ENCODE measurements at regions not wholly inside any gene's neighbourhood (a gene's known extent, or its start where the extent isn't known, plus 50 kb on each side); places are given as distances from the start of the nearest gene placed in this dataset.

GRCh38 chr11:130639369-130639768 is 190.9 kb downstream of the ADAMTS15 start:
- DNase-seq, result no peak

DNA sequence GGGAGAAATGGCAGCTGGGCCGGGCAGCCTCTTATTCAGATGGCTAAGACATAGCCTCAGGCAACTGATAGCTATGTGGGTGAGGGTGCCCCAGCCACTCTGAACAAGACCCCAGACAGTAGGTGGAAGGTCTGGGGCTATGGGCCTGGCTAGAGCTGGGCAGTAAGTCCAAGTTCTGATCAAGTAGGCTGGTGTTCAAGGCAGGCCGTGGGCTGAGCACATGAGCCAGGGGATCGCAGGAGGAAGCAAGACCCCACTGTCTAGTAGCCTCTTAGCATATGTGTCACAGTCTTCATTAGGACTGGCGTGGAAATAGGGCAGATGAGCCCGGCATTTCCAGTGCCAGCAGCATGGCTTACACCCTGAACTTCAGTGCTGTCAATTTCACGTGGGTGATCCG is 192.1 kb downstream of the ADAMTS15 start:
- DNase-seq, result no peak

- no peak for DNase-seq
Measured at GRCh38 chr11:130641876-130642275, 193.4 kb downstream of the ADAMTS15 start.

GRCh38 chr11:130642994-130643393 is 194.5 kb downstream of the ADAMTS15 start:
- DNase-seq, result no peak

GRCh38 chr11:130644187-130644586 is 195.7 kb downstream of the ADAMTS15 start:
- peak in 1 of 3 donors; percentile 54 for DNase-seq

GRCh38 chr11:130645164-130645842 is 196.9 kb downstream of the ADAMTS15 start:
- DNase-seq, result no peak

DNA sequence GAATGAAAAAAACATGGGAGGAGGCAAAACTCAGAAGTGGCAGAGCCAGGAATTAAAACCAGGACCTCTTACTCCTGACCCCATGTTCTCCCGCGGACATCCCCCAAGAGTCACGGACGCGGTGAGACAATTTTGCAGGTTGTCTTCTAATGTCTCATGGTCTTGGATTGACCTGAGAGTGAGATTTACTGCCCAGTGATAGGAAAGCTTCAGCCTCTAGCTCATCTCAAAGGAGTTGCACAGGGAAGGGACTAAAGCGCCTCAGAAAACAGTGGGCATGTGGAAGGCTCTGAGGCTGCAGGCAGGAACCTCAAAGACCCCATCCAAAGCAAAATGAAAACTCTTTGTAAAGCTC is 197.4 kb downstream of the ADAMTS15 start:
- peak in 1 of 3 donors; percentile 29 for DNase-seq

DNA sequence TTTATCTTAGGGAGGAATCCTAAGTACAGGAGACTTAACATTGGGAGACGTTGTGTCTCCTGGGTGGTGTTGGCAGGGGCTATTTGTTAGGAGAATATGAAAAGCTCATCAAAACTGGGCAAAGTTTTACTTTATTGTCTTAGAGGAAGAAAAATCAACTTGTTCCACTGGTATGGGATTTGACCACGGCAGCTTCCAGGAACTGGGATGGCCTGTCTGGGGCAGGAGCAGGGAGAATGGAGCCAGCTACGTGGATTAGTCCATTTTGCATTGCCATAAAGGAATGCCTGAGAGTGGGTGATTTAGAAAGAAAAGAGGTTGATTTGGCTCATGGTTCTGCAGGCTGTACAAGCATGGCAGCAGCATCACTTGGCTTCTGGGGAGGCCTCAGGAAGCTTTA is 198.4 kb downstream of the ADAMTS15 start:
- DNase-seq, result no peak

GRCh38 chr11:130647371-130647770 is 198.9 kb downstream of the ADAMTS15 start:
- DNase-seq, result no peak

DNA sequence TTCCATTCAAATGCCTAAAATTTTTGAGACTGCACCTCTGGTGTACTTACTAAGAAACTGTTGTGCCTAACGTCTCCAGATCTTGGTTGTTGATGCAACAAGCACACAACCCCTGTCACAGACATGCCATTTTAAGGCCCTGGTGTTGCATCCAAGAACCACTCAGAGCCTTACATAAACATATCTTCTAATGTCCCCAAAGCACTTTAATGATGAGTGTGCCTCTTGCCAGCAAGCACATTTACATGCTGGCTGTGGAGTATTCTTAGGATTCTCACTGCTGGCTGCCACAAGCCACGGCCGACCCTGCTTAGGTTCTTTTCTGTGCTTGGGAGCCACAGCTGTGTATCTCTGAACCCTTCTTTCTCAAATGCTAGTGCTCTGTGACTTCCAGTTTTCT is 201.4 kb downstream of the ADAMTS15 start:
- no peak for DNase-seq

DNA sequence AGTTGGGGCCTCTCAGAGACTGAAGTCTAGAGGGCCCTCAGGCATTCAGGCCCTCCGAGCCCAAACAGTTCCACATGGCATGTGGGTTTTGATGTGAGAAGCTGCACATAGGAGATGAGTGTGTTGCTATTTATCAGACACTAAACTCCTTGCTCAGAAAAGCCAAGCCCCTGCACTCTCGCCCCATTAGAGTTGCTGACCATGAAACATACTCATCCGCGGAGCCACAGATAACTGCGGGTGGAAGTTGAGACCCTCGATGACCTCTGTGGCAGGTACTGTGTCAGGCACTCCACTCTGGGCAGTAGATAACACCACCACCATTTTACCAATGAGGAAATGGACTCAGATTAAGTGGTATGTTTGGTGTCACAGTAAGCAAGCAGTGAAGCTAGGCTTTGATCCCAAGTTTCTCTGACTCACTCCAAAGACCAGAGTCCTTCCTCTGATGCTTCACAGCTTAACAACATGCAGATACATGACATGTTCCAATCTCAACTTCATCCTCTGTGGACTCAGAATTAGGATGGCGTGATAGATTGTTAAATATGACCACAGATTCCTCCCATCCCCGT is 202.1 kb downstream of the ADAMTS15 start:
- DNase-seq, result no peak

DNA sequence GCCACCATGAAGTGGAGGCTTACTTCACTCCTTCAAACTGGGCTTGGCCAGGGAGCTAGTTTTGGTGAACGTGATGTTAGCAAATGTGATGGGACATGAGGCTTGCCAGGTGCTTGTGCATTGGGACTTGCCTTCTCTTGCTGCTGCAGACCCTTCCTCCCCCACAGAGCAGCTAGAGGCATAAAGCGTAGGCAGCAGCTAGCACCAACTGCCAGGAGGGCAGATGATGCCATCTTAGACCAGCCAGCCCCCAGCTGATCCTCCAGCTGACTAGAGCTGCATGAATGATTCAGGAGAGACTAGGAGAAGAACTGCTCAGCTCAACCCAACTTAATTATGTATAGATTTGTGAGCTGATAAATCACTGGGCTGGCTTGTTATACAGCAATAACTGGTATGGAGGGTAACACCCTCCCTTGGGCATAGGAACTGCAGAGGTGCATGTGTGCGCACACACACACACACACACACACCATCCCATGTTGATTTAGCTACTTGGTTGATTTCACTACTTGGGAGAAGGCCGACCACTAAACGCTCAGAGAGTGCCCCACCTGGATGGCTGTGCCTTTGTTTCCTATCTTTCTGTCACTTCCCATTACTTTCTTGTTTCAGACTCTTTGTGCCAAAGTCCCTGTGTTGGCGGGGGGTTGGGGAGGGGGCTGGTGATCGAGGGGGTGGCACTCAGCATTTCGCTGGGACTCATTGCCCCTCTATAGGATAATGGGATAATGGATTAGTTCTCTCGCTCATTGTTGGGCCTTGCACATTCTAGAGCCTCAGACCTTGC is 202.8 kb downstream of the ADAMTS15 start:
- no peak for DNase-seq

DNA sequence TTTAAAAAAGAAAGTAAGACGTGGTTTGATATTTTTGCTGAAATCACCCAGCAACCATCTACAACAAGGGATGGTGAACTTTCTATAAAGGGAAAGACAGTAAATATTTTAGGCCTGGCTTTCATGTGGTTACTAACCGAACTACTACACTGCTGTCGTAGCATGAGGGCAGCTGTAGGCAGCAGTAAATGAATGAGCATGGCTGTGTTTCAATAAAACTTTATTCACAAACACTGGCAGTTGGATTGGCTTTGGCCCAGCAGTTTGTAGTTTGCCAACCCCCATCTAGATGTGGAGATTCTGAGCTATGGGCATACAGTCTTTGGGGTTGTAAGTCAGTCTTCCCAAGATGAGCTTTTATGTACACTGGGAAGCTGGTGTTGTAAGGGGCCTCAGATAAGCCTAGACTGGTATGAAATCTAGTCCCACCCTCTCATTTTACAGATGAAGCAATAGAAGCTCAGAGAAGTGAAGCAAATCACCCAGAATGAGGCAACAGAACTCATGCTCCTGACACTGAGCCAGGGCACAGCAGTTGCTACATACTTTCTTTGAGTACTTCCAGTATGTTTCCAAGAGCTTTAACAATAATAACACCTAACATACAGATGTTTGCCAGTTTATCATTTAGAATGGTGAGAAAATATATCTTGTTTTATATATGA is 204.4 kb downstream of the ADAMTS15 start:
- peak in 1 of 3 donors; percentile 66 for DNase-seq

- peak in 2 of 3 donors; percentile 68 to 82 for DNase-seq
Measured at GRCh38 chr11:130653838-130654636, 205.6 kb downstream of the ADAMTS15 start.

- DNase-seq, result no peak
Measured at GRCh38 chr11:130655300-130655699, 206.9 kb downstream of the ADAMTS15 start.

- no peak for DNase-seq
Measured at GRCh38 chr11:130666781-130667251, 218.4 kb downstream of the ADAMTS15 start.

- DNase-seq, result no peak
Measured at GRCh38 chr11:130668751-130669150, 220.3 kb downstream of the ADAMTS15 start.

- no peak for DNase-seq
Measured at GRCh38 chr11:130670200-130670599, 221.8 kb downstream of the ADAMTS15 start.

GRCh38 chr11:130671801-130672700 is 223.6 kb downstream of the ADAMTS15 start:
- DNase-seq, result peak; percentile 89 to 96 (median 93)

GRCh38 chr11:130672911-130673310 is 224.5 kb downstream of the ADAMTS15 start:
- peak in 1 of 3 donors; percentile 64 for DNase-seq

Data from muscle of back (tissue), 3 donors.